Fibroblast of skin of right quadriceps (primary cell): ENCODE measurements at regions not wholly inside any gene's neighbourhood (a gene's known extent, or its start where the extent isn't known, plus 50 kb on each side); places are given as distances from the start of the nearest gene placed in this dataset.
"Not testable (repeated sequence)": the region's sequence is repeated elsewhere in the genome, so short reads cannot be mapped to it uniquely, and the experiment has no call there.

ENCODE experiments used
- DNase-seq: peaks from one replicate; pipeline ENCODE4 v3.0.0-alpha.2; 2013

DNA sequence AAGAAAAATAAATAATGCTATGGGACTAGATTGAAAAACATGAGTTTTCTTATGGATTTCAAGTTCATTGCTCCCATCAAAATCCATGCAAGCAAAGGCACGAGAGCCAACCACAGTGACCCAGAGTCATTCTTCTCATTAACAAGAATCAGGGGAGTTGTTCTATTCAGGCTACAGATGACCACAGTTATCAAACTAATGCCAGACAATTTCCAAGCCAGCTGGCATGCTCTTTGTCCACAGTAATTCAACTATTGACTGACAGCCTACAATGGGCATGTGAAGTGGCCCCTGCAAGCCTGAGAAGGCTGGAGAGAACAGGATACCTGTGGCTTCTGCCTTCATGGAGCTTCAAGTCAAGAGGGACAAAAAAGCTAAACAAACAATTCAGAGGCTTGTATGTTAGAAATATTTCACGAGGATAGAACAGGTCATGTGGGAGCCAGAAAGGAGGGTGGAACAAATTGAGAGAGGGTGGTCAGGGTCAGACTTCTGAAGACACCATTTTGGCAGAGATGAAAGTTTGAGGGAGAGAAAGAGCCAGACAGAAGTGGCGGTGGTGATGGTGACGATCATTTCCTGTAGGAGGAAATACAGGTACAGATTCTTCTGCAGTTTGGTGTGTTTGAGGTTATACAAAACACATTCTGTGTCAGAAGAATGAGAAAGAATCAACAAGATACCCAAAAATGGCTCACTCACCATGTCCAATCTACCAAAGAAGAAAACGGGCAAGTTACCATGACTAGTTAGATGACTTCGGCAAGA is 732.4 kb downstream of the RNF144A start:
- no peak for DNase-seq

- no peak for DNase-seq
Observed at GRCh38 chr2:7653617-7654016, 736.4 kb downstream of the RNF144A start.

- no peak for DNase-seq
Observed at GRCh38 chr2:7655629-7656028, 738.4 kb downstream of the RNF144A start.

GRCh38 chr2:7657526-7657925 is 740.3 kb downstream of the RNF144A start:
- not testable (repeated sequence) for DNase-seq

DNA sequence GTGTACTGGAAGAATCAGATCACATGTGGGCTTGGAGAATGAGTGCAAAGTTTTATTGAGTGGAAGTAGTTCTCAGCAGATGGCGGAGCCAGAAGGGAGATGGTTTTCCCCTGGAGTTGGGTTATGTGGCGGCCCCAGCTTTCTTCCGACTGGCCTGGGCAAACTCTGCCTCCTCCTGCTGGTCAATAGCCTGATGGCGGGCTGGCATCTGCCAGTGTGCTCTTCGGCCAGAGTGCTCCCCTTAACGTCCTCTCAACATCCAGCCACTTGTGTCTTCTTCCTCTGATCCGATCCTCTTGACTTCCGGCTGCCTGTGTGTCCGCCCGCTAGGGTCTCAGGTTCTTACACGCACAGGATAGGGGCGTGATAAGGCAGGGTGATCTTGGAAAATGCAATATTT is 741.3 kb downstream of the RNF144A start:
- no peak for DNase-seq

DNA sequence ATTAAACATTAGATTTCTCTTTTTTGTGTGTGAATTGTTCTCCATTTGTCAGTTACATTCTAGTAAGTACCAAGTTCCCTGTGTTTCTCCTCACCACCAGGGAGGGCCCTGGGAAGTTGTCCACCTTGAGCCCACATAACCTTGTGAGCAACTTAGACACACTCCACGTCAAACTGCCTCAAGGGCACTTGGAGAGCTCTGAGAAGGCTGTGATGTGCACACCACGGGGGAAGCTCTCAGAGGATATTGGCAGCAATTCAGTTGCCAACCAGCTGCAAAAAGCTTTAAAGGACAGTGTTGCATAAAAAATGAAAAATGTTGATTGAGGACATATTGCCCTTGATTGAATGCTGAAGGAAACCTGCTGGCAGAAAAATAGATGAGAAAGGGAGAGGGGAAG is 743.6 kb downstream of the RNF144A start:
- no peak for DNase-seq

GRCh38 chr2:7661502-7661901 is 744.3 kb downstream of the RNF144A start:
- DNase-seq: peak; percentile 14

- DNase-seq: no peak
Observed at GRCh38 chr2:7665880-7666279, 748.7 kb downstream of the RNF144A start.

DNA sequence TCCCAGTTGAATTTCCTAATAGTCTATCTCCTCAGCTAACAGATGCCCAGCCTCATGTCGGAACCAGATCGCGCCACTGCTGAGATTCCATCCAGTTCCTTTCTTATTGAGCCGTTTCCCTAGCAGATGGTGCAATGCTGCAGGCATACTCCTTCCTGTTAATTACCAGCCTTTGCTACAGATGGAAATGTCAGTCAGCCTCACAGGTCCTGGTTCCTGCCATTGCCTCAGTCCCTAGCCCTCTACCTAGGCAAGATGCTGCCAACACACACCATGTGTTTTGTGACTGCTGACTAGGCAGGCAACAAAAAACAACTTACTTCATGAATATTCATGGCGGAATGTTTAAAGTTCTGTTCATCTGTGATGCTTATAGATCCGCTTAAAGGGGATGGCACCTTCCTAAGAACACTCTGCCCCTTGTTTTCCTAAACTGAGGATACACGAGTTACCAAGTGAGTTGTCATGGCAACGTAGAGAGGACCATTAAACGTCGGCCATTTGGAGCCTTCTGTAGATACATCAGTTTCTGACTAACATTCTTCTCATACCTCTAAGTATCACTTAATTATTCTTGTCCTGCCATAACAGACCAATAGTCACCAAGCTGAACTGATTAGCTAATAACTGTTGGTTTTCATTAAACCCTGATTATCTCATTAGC is 749.5 kb downstream of the RNF144A start:
- DNase-seq: no peak

DNA sequence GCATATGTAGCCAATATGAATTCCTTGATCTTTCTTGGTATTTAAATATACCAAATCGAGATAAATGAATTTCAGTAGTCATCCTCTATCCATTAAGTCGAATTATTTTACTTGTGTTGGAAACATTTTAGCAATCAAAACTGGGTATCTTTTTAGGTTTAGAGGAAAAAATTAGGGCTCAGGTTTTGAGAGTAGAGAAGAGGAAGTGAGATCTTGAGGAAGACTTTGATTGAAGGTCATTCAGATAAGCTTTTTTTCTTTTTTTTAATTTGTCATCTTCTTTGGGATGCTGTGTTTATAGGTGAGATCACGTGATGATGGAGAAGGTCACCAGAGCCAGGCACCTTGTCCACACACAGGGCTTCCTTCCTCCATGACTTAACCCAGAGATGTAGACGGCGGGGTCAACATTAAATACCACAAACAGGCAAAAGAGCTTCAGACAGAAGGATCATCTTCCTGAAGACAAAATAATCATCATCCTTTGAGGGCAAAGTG is 750.1 kb downstream of the RNF144A start:
- no peak for DNase-seq

DNA sequence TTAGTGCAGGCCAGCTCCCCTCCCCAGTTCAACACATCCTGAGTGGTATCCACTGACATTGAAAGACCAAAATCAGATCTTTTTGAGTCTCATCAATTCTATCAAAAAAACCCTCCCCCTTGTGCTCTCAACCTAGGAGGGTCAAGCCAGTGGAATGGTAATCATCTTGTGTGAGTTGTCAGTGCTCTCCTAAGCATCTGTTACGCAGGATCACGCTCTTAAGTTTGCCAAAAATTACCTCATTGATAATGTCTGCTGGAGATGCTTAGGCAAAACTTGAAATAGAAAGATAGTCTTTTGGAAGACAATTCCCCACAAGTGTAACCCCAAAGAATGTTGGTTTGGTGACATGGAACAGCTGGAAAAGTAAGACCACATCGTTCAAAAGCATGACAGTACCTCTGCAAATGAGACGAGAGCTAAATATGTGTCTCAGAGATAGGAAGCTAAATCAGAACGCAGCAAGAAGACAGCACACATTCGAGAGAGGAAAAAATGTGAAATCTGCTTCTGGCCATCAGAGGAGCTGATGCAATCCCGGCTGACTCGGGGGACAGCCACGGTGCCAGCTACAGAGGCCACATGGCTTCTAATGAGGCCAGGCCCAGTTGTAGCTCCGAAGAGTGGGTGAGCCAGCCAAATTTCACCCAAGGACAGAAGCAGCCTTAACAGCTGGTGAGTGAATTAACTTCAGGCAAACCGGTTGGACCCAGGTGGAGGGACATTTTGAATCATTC is 753.9 kb downstream of the RNF144A start:
- peak; percentile 40 for DNase-seq

GRCh38 chr2:7672027-7672684 is 754.9 kb downstream of the RNF144A start:
- peak; percentile 44 for DNase-seq

GRCh38 chr2:7672685-7673071 is 755.5 kb downstream of the RNF144A start:
- no peak for DNase-seq

- DNase-seq: no peak
Observed at GRCh38 chr2:7673101-7673500, 755.9 kb downstream of the RNF144A start.

DNA sequence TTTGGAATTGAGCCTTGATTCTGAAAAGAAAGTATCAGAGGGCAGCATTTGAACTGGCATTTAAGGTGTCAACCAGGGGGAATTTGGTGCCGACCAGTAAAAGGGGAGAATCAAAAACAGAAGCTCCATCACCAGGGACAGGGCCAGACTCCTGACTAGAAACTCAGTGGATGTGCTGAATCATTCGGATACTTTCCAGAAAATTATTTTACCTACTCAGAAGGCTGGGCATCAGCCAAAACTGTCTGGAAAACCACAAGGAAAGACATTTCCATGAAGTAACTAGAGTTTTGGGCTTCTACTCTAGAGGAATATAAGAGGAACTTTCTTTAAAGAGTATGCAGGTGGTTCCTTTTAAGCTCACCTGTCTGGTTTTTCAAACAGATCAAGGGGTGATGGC is 756.6 kb downstream of the RNF144A start:
- peak; percentile 75 for DNase-seq

DNA sequence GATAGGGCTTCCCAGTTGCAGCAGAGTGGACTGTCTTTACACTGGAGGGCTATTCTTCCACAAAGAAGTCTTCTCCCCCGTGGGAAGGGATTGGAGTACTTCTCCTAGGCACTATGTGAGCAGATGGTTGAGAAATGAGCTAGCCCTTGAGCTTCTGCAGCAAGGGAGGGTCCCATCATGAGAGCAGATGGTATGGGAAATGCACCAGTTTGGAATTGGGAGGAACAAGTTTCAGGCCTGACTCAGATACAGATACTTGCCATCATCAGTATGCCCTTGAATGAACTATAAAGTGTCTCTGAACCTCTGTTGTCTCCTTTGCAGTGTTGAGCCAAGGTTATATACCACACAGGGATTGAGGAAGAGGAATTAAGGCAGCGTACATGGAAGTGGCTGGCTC is 757.4 kb downstream of the RNF144A start:
- no peak for DNase-seq

- no peak for DNase-seq
Observed at GRCh38 chr2:7676714-7677113, 759.5 kb downstream of the RNF144A start.

DNA sequence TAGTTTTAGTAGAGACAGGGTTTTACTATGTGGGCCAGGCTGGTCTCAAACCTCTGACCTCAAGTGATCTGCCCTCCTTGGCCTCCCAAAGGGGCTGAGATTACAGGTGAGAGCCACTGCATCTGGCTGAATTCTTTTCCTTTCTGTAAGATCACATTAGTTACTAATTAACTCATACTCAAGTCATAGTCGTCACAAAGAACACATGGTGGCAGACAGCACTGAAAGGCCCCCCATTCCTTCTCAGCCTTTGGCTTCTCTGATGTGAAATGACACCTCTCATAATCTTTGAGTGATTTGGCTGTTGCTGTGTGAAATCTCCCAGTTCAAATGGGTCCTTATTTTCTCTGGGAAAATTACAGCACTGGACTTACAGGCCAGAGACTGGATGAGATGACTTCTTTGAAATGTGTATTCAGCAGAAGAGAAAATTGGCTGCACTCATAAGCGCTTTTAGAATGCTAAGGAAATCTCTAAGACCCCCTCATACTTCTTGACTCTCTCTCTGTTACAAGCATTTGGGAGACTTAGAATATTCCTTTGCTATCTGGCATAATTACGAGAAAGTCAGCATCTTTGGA is 764.8 kb downstream of the RNF144A start:
- no peak for DNase-seq

DNA sequence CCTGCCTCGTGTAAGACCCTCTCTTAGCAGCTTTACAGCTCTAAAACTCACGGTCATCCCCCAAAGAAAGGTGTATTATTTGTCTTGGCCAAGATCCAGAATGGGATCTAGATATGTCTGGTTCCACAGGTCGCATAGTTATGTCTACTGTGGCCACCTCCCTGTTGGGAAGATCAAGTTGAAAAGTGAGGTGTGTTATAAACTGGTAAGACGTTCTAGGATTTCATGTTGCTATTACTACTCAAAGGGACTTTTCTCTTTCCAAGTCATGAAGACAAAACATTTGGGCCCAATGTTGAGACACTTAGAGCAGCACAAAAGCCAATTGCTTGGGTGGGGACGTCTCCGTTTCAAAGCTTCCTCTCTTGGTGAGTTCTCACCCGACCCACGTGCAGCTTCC is 766.0 kb downstream of the RNF144A start:
- DNase-seq: no peak

- no peak for DNase-seq
Observed at GRCh38 chr2:7683708-7684107, 766.5 kb downstream of the RNF144A start.

DNA sequence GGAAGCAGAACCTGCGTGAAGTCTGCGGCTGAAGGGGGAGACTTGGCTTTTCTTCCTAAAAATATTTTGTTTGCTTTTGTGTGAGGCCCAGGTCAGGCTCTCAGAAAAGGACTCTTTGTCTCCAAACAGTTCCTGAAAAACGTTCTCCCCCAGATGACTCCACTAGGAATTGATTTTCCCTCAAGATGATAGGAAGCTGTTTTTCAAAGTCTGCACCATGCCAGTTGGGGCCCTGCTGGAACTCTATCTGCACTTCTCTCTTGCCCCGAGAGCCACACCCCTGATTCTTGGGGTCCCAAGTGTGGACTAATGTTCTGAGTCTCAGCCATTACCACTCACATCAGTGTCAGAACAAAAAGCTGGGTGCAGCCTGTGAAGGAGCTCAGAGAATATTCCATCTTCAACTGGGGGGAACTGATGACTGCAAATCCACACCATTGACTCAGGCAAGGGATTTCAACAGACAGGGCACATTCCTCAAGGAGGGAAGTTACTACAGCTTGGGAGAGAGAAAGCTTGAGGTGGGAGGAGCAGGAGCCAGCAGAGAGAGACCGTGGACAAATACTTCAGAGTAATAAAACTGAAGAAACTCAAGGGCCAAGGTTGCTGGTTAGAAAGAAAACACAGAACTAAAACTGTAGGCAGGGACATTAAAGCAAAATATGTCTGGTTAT is 768.3 kb downstream of the RNF144A start:
- DNase-seq: peak; percentile 86

GRCh38 chr2:7686016-7686385 is 768.8 kb downstream of the RNF144A start:
- DNase-seq: no peak
